GM12878 (cell line): ENCODE measurements at regions not wholly inside any gene's neighbourhood (a gene's known extent, or its start where the extent isn't known, plus 50 kb on each side); places are given as distances from the start of the nearest gene placed in this dataset.

Experiments used
- ATAC-seq: fragments of 200-7000 bp; cut with Tn5 transposase; 3 replicates; pipeline ENCODE4 v1.9.1; 2020; ENCODE audit warnings: mild to moderate bottlenecking, moderate library complexity
- BruUV-seq: library from RNA; stranded (reverse); fragments of 400-500 nt; replicated peaks from 2 replicates; lab custom pipeline; 2021; lab: Mats Ljungman, UMichigan
- CTCF ChIA-PET: fragments of 300-600 bp; sonication (Branson Sonifier 250); formaldehyde crosslinking; extraction: SDS; loops from one replicate; lab custom pipeline; 2021; ENCODE audit warnings: inconsistent platforms; lab: Yijun Ruan, JAX
- POLR2A ChIA-PET: fragments of 350-600 bp; formaldehyde crosslinking; extraction: SDS; loops from one replicate; lab custom pipeline; 2021; ENCODE audit warnings: inconsistent platforms; lab: Charles Lee
- RAD21 ChIA-PET: fragments of 300-600 bp; sonication (Branson Sonifier 250); formaldehyde crosslinking; loops from one replicate; lab custom pipeline; 2023; ENCODE audit warnings: antibody characterized with exemption; ENCODE audit not compliant: unreplicated experiment; lab: Charles Lee
- SMC1A ChIA-PET: fragments of 300-600 bp; sonication (Branson Sonifier 250); formaldehyde crosslinking; loops from one replicate; lab custom pipeline; 2023; ENCODE audit not compliant: unreplicated experiment, uncharacterized antibody; lab: Charles Lee
- DNase-seq: peaks from one replicate; pipeline ENCODE4 v3.0.0-alpha.2; 2011; ENCODE audit warnings: low read depth, low spot score
- FAIRE-seq: peaks from 3 replicates; lab custom pipeline; 2011; peaks lifted over from hg19 to GRCh38; lab: Jason Lieb, UNC
- H2AFZ ChIP-seq: 2 replicates; pipeline ENCODE4 v1.6.0; 2011; ENCODE audit warnings: low read depth, low read length, control low read depth; ENCODE audit not compliant: control insufficient read depth
- H3K27ac ChIP-seq: 2 replicates; pipeline ENCODE4 v1.5.1; 2011; ENCODE audit warnings: control low read depth; ENCODE audit not compliant: control insufficient read depth, insufficient read depth
- H3K27me3 ChIP-seq, 2 experiments: replicated peaks in 1 of 2; 2 replicates each; pipeline versions ENCODE4 v1.6.0 to v1.6.1; 2011; ENCODE audit warnings: low read length in 1 of 2; ENCODE audit not compliant: control insufficient read depth in 2 of 2, insufficient read depth in 2 of 2
- H3K36me3 ChIP-seq, 2 experiments: 2 replicates each; pipeline ENCODE4 v1.5.1; 2011; ENCODE audit warnings: low read length in 1 of 2; ENCODE audit not compliant: control insufficient read depth in 2 of 2, insufficient read depth in 2 of 2
- H3K4me1 ChIP-seq: 2 replicates; pipeline ENCODE4 v1.6.1; 2011; ENCODE audit warnings: mild to moderate bottlenecking, low read length, moderate library complexity, mixed read lengths; ENCODE audit not compliant: control insufficient read depth, insufficient read depth
- H3K4me2 ChIP-seq: 2 replicates; pipeline ENCODE4 v1.6.0; 2011; ENCODE audit warnings: control low read depth; ENCODE audit not compliant: control insufficient read depth, insufficient read depth
- H3K4me3 ChIP-seq: fragments of 200-600 bp; sonication (generic); 2 replicates; pipeline ENCODE4 v1.5.1; 2016
- H3K79me2 ChIP-seq: 2 replicates; pipeline ENCODE4 v1.6.0; 2011; ENCODE audit warnings: low read length; ENCODE audit not compliant: control insufficient read depth, insufficient read depth
- H3K9ac ChIP-seq: 2 replicates; pipeline ENCODE4 v1.8.0; 2011; ENCODE audit warnings: low read length, control low read depth, mixed read lengths; ENCODE audit not compliant: control insufficient read depth, insufficient read depth
- H3K9me3 ChIP-seq: replicated peaks from 3 replicates; pipeline ENCODE4 v1.5.1; 2011; ENCODE audit warnings: mild to moderate bottlenecking, low read length; ENCODE audit not compliant: control insufficient read depth, insufficient read depth
- H4K20me1 ChIP-seq: 2 replicates; pipeline ENCODE4 v1.6.0; 2011; ENCODE audit not compliant: control insufficient read depth, insufficient read depth
- CBX5 ChIP-seq: sonication (generic); IDR thresholded peaks from 2 replicates; pipeline ENCODE4 v1.6.1; 2016; ENCODE audit warnings: low read depth, moderate library complexity, mild to moderate bottlenecking, inconsistent platforms
- CHD4 ChIP-seq: fragments of 200-600 bp; sonication (generic); IDR thresholded peaks from 2 replicates; pipeline ENCODE4 v1.6.1; 2016; ENCODE audit warnings: mild to moderate bottlenecking
- HCFC1 ChIP-seq: fragments of 150-350 bp; IDR thresholded peaks from 2 replicates; pipeline ENCODE4 v1.6.1; 2014; ENCODE audit warnings: low read length
- IKZF2 ChIP-seq, 2 experiments: fragments of 450-650 bp; IDR thresholded peaks; 2 replicates each; pipeline ENCODE4 v1.6.1; 2017; ENCODE audit warnings: mild to moderate bottlenecking in 2 of 2, moderate library complexity in 2 of 2
- NBN ChIP-seq: fragments of 450-650 bp; IDR thresholded peaks from 2 replicates; pipeline ENCODE4 v1.6.1; 2016
- SUZ12 ChIP-seq: fragments of 200-600 bp; sonication (generic); IDR thresholded peaks from one replicate; pipeline ENCODE4 v1.6.1; 2018; ENCODE audit warnings: antibody characterized with exemption, mild to moderate bottlenecking; ENCODE audit not compliant: unreplicated experiment
- WGBS: methylation state at CpG from one replicate; pipeline ENCODE4 v1.1.6; 2016; ENCODE audit warnings: low lambda C conversion rate; ENCODE audit not compliant: insufficient replicate concordance, insufficient coverage; ENCODE audit errors: missing lambda C conversion rate; 5-methylcytosine and 5-hydroxymethylcytosine counted together
- in situ Hi-C: fragments of 300-500 bp; cut with MboI; formaldehyde crosslinking; loops from 9 replicates; pipeline ENCODE4 v1.14.3; 2018; ENCODE audit warnings: mixed read lengths
- intact Hi-C: fragments of 100-400 bp; cut with micrococcal nuclease; formaldehyde crosslinking; loops from one replicate; pipeline ENCODE4 v1.14.2; 2022; ENCODE audit not compliant: unreplicated experiment
- TF ChIP-seq, protein P1 (sequence below): fragments of 450-650 bp; IDR thresholded peaks from 2 replicates; pipeline ENCODE4 v1.6.1; 2014; ENCODE audit warnings: mild to moderate bottlenecking
- TF ChIP-seq, protein P2 (sequence below): fragments of 450-650 bp; IDR thresholded peaks from 2 replicates; pipeline ENCODE4 v1.6.1; 2016; ENCODE audit warnings: mild to moderate bottlenecking, moderate library complexity, borderline replicate concordance
- TF ChIP-seq, protein P3 (sequence below), 3 experiments: IDR thresholded peaks in 2 of 3; conservative IDR thresholded peaks in 1 of 3; 2 replicates each; pipeline ENCODE4 v1.5.1; 2011; ENCODE audit warnings: low read depth in 3 of 3, low read length in 3 of 3, mild to moderate bottlenecking in 3 of 3, control low read depth in 2 of 3, moderate library complexity in 2 of 3, inconsistent platforms in 1 of 3, mixed read lengths in 1 of 3; ENCODE audit not compliant: control insufficient read depth in 2 of 3, insufficient read depth in 1 of 3; ENCODE audit errors: extremely low read depth in 1 of 3

DNA sequence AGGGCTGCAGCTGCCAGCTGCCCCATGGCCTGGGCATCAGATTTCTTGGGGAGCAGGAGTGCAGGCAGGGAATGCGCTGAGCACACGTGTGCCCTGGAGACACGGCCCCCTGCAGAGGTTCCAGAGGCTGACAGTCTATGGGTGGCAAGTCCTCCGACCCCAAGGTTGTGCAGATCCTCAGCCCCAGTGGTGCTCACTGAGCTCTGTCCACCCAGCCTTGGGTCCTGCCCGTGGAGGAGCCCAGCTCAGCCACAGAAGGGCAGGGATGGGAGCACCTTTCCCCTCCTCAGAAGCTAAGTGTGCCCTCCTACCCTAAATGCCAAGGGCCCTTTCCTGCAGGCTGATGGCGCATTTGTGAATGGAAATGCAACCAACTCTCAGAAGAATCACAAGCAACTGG lies 341.0 kb downstream of the IRX2 start:
- Histone ChIP-seq H3K27ac (no peak overlapping the region), H3K4me1 (no peaks in the 10 kb centered on the region), H3K36me3 (no peaks in the 10 kb centered on the region), H3K9ac (no peak overlapping the region), H2AFZ (no peak overlapping the region), H4K20me1 (no peaks in the 10 kb centered on the region), H3K4me3 (no peak overlapping the region), H3K9me3 (no peaks in the 10 kb centered on the region; the same call in 2 of the 3 replicates), H3K79me2 (no peaks in the 10 kb centered on the region), H3K27me3 (no peaks in the 10 kb centered on the region), H3K4me2 (no peak overlapping the region)
- intact Hi-C loops = no loop called here
- ChIA-PET SMC1A (no interaction called here), RAD21 (no interaction called here), CTCF (no interaction called here), POLR2A (no interaction called here)
- BruUV-seq = no TSS peak
- ATAC-seq (no peak), FAIRE-seq (no peak), DNase-seq (no peak)
- in situ Hi-C loops = no loop called here
- 29% methylated on average over 5 of the region's 6 CpGs for WGBS
- TF ChIP-seq CHD4 (no peak), IKZF2 (IDR thresholded peaks at IDR 0.05) (no peak), NBN (no peak), CBX5 (no peak), HCFC1 (no peak), SUZ12 (no peak)
- TF ChIP-seq, protein P1, sequence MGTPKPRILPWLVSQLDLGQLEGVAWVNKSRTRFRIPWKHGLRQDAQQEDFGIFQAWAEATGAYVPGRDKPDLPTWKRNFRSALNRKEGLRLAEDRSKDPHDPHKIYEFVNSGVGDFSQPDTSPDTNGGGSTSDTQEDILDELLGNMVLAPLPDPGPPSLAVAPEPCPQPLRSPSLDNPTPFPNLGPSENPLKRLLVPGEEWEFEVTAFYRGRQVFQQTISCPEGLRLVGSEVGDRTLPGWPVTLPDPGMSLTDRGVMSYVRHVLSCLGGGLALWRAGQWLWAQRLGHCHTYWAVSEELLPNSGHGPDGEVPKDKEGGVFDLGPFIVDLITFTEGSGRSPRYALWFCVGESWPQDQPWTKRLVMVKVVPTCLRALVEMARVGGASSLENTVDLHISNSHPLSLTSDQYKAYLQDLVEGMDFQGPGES = no peak
- TF ChIP-seq, protein P2, sequence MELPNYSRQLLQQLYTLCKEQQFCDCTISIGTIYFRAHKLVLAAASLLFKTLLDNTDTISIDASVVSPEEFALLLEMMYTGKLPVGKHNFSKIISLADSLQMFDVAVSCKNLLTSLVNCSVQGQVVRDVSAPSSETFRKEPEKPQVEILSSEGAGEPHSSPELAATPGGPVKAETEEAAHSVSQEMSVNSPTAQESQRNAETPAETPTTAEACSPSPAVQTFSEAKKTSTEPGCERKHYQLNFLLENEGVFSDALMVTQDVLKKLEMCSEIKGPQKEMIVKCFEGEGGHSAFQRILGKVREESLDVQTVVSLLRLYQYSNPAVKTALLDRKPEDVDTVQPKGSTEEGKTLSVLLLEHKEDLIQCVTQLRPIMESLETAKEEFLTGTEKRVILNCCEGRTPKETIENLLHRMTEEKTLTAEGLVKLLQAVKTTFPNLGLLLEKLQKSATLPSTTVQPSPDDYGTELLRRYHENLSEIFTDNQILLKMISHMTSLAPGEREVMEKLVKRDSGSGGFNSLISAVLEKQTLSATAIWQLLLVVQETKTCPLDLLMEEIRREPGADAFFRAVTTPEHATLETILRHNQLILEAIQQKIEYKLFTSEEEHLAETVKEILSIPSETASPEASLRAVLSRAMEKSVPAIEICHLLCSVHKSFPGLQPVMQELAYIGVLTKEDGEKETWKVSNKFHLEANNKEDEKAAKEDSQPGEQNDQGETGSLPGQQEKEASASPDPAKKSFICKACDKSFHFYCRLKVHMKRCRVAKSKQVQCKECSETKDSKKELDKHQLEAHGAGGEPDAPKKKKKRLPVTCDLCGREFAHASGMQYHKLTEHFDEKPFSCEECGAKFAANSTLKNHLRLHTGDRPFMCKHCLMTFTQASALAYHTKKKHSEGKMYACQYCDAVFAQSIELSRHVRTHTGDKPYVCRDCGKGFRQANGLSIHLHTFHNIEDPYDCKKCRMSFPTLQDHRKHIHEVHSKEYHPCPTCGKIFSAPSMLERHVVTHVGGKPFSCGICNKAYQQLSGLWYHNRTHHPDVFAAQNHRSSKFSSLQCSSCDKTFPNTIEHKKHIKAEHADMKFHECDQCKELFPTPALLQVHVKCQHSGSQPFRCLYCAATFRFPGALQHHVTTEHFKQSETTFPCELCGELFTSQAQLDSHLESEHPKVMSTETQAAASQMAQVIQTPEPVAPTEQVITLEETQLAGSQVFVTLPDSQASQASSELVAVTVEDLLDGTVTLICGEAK = no peak
- TF ChIP-seq, protein P3, sequence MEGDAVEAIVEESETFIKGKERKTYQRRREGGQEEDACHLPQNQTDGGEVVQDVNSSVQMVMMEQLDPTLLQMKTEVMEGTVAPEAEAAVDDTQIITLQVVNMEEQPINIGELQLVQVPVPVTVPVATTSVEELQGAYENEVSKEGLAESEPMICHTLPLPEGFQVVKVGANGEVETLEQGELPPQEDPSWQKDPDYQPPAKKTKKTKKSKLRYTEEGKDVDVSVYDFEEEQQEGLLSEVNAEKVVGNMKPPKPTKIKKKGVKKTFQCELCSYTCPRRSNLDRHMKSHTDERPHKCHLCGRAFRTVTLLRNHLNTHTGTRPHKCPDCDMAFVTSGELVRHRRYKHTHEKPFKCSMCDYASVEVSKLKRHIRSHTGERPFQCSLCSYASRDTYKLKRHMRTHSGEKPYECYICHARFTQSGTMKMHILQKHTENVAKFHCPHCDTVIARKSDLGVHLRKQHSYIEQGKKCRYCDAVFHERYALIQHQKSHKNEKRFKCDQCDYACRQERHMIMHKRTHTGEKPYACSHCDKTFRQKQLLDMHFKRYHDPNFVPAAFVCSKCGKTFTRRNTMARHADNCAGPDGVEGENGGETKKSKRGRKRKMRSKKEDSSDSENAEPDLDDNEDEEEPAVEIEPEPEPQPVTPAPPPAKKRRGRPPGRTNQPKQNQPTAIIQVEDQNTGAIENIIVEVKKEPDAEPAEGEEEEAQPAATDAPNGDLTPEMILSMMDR (IDR thresholded peaks at IDR 0.05 in 2 of 3, conservative IDR thresholded peaks at IDR 0.05 in 1 of 3; ENCODE audit: control insufficient read depth in 2 of 3, extremely low read depth in 1 of 3, insufficient read depth in 1 of 3, low read depth in 3 of 3, low read length in 3 of 3) = no peak
